ENCODE measurements at regions not wholly inside any gene's neighbourhood (a gene's known extent, or its start where the extent isn't known, plus 50 kb on each side); places are given as distances from the start of the nearest gene placed in this dataset.

GRCh38 chr12:92496790-92497189 lies 206.0 kb upstream of the PLEKHG7 start:
- TF ChIP-seq, protein P1, sequence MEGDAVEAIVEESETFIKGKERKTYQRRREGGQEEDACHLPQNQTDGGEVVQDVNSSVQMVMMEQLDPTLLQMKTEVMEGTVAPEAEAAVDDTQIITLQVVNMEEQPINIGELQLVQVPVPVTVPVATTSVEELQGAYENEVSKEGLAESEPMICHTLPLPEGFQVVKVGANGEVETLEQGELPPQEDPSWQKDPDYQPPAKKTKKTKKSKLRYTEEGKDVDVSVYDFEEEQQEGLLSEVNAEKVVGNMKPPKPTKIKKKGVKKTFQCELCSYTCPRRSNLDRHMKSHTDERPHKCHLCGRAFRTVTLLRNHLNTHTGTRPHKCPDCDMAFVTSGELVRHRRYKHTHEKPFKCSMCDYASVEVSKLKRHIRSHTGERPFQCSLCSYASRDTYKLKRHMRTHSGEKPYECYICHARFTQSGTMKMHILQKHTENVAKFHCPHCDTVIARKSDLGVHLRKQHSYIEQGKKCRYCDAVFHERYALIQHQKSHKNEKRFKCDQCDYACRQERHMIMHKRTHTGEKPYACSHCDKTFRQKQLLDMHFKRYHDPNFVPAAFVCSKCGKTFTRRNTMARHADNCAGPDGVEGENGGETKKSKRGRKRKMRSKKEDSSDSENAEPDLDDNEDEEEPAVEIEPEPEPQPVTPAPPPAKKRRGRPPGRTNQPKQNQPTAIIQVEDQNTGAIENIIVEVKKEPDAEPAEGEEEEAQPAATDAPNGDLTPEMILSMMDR (conservative IDR thresholded peaks at IDR 0.05; ENCODE audit: low read depth, low read length): no peak
- TF ChIP-seq EZH2 (IDR thresholded peaks at IDR 0.05; ENCODE audit: low read length, unreplicated experiment) (no peak), EZH2phosphoT487 (IDR thresholded peaks at IDR 0.05; ENCODE audit: borderline replicate concordance, low read length) (no peak)
